ENCODE measurements at regions not wholly inside any gene's neighbourhood (a gene's known extent, or its start where the extent isn't known, plus 50 kb on each side); places are given as distances from the start of the nearest gene placed in this dataset.

- DNase-seq (ENCODE audit: low read depth in 4 of 4, low spot score in 3 of 4) = no peak
Measured at GRCh38 chr2:176496761-176497160, 227.5 kb downstream of the MTX2 start.

- DNase-seq (ENCODE audit: low read depth in 4 of 4, low spot score in 3 of 4) = no peak
Measured at GRCh38 chr2:176500901-176501300, 231.7 kb downstream of the MTX2 start.

- DNase-seq (ENCODE audit: low read depth in 4 of 4, low spot score in 3 of 4) = no peak
Measured at GRCh38 chr2:176501617-176502016, 232.4 kb downstream of the MTX2 start.

- no peak for DNase-seq (ENCODE audit: low read depth in 4 of 4, low spot score in 3 of 4)
Measured at GRCh38 chr2:176502619-176503018, 233.4 kb downstream of the MTX2 start.

GRCh38 chr2:176503776-176504175 lies 234.5 kb downstream of the MTX2 start:
- DNase-seq (ENCODE audit: low read depth in 4 of 4, low spot score in 3 of 4) = no peak

GRCh38 chr2:176504440-176504839 lies 235.2 kb downstream of the MTX2 start:
- DNase-seq (ENCODE audit: low read depth in 4 of 4, low spot score in 3 of 4) = no peak

GRCh38 chr2:176507786-176508185 lies 238.5 kb downstream of the MTX2 start:
- no peak for DNase-seq (ENCODE audit: low read depth in 4 of 4, low spot score in 3 of 4)

- DNase-seq (ENCODE audit: low read depth in 4 of 4, low spot score in 3 of 4) = no peak
Measured at GRCh38 chr2:176508374-176508773, 239.1 kb downstream of the MTX2 start.

- DNase-seq (ENCODE audit: low read depth in 4 of 4, low spot score in 3 of 4) = no peak
Measured at GRCh38 chr2:176508984-176509740, 239.9 kb downstream of the MTX2 start.

GRCh38 chr2:176514276-176514675 lies 245.0 kb downstream of the MTX2 start:
- no peak for DNase-seq (ENCODE audit: low read depth in 4 of 4, low spot score in 3 of 4)

GRCh38 chr2:176514805-176515500 lies 245.7 kb downstream of the MTX2 start:
- DNase-seq (ENCODE audit: low read depth in 4 of 4, low spot score in 3 of 4) = no peak

- DNase-seq (ENCODE audit: low read depth in 4 of 4, low spot score in 3 of 4) = no peak
Measured at GRCh38 chr2:176516051-176516602, 246.9 kb downstream of the MTX2 start.

- DNase-seq (ENCODE audit: low read depth in 4 of 4, low spot score in 3 of 4) = no peak
Measured at GRCh38 chr2:176518823-176519222, 249.6 kb downstream of the MTX2 start.

- no peak for DNase-seq (ENCODE audit: low read depth in 4 of 4, low spot score in 3 of 4)
Measured at GRCh38 chr2:176521878-176522670, 252.8 kb downstream of the MTX2 start.

- DNase-seq (ENCODE audit: low read depth in 4 of 4, low spot score in 3 of 4) = no peak
Measured at GRCh38 chr2:176525086-176525485, 255.8 kb downstream of the MTX2 start.

- DNase-seq (ENCODE audit: low read depth in 4 of 4, low spot score in 3 of 4) = peak in 3 of 4 donors; percentile 35 to 56 (median 47)
Measured at GRCh38 chr2:176526995-176527901, 258.0 kb downstream of the MTX2 start.

GRCh38 chr2:176531608-176532007 lies 262.4 kb downstream of the MTX2 start:
- no peak for DNase-seq (ENCODE audit: low read depth in 4 of 4, low spot score in 3 of 4)

GRCh38 chr2:176533505-176534193 lies 264.4 kb downstream of the MTX2 start:
- no peak for DNase-seq (ENCODE audit: low read depth in 4 of 4, low spot score in 3 of 4)

GRCh38 chr2:176534798-176535466 lies 265.7 kb downstream of the MTX2 start:
- no peak for DNase-seq (ENCODE audit: low read depth in 4 of 4, low spot score in 3 of 4)
